LNCaP clone FGC (cell line): ENCODE measurements at regions not wholly inside any gene's neighbourhood (a gene's known extent, or its start where the extent isn't known, plus 50 kb on each side); places are given as distances from the start of the nearest gene placed in this dataset.
A peak's percentile ranks its signal among the peaks of the same experiment; 100 is the strongest.

Experiments
- DNase-seq: peaks from one replicate; pipeline ENCODE4 v3.0.0-alpha.2; 2011; ENCODE audit warnings: low read depth
- H3K4me3 ChIP-seq: 2 replicates; pipeline ENCODE4 v1.5.1; 2011; ENCODE audit warnings: mild to moderate bottlenecking, low read depth, low read length, control low read depth
- TF ChIP-seq, protein P1 (sequence below): IDR thresholded peaks from 2 replicates; pipeline ENCODE4 v1.5.1; 2012; ENCODE audit warnings: mild to moderate bottlenecking; ENCODE audit not compliant: control insufficient read depth, insufficient read depth; ENCODE audit errors: extremely low read depth

- TF ChIP-seq, protein P1, sequence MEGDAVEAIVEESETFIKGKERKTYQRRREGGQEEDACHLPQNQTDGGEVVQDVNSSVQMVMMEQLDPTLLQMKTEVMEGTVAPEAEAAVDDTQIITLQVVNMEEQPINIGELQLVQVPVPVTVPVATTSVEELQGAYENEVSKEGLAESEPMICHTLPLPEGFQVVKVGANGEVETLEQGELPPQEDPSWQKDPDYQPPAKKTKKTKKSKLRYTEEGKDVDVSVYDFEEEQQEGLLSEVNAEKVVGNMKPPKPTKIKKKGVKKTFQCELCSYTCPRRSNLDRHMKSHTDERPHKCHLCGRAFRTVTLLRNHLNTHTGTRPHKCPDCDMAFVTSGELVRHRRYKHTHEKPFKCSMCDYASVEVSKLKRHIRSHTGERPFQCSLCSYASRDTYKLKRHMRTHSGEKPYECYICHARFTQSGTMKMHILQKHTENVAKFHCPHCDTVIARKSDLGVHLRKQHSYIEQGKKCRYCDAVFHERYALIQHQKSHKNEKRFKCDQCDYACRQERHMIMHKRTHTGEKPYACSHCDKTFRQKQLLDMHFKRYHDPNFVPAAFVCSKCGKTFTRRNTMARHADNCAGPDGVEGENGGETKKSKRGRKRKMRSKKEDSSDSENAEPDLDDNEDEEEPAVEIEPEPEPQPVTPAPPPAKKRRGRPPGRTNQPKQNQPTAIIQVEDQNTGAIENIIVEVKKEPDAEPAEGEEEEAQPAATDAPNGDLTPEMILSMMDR = no peak
- no peak for DNase-seq
- H3K4me3 ChIP-seq = no peak overlapping the region
Observed at GRCh38 chr15:25943831-25944230, 80.7 kb upstream of the ATP10A start.

- no peak for DNase-seq
- no peak overlapping the region for H3K4me3 ChIP-seq
Observed at GRCh38 chr15:25939122-25939521, 76.0 kb upstream of the ATP10A start.

GRCh38 chr15:25937796-25938195 is 74.7 kb upstream of the ATP10A start:
- no peak for DNase-seq

More at GRCh38 chr15:25939122-25939521, 76.0 kb upstream of the ATP10A start:
- TF ChIP-seq, protein P1 = no peak

GRCh38 chr15:25936004-25936403 is 72.9 kb upstream of the ATP10A start:
- no peak overlapping the region for H3K4me3 ChIP-seq
- no peak for DNase-seq
- TF ChIP-seq, protein P1 = no peak

More at GRCh38 chr15:25937796-25938195, 74.7 kb upstream of the ATP10A start:
- no peak overlapping the region for H3K4me3 ChIP-seq
- TF ChIP-seq, protein P1 = no peak

DNA sequence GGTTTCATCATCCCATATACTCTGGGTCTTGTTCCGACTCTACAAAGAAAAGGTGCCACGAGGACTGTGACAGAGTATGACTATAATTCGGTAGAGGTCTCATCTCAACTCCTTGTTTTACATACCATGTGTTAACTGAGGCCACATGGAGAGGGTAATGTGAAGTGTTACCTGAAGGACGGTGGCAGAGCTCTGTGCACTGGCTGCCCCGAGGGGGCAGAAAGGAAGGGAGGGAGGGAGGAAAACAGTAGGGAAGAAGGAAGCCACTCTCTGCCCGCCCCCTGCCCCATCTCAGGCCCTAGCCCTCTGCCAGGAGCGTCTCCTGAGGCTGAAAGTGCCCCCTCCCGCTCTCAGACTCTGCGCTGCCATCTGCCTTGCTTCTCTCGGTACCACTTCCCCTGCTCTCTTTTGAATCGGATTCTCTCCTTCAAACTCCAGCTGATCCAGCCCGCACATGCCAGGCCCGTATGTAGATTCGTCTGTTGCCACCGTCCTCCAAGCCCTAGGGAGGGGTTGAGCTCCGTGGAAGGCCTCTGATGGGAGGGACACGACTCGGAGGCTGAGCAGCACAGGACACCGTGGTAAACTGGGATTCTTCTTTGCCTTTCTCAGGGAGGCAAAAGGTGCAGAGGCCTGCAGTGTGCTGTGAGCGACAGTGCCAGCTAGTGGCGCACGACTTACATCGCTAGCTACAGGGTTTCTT is 70.5 kb upstream of the ATP10A start:
- peak; percentile 69 for DNase-seq
- no peak overlapping the region for H3K4me3 ChIP-seq
- TF ChIP-seq, protein P1 = peak; percentile 96

DNA sequence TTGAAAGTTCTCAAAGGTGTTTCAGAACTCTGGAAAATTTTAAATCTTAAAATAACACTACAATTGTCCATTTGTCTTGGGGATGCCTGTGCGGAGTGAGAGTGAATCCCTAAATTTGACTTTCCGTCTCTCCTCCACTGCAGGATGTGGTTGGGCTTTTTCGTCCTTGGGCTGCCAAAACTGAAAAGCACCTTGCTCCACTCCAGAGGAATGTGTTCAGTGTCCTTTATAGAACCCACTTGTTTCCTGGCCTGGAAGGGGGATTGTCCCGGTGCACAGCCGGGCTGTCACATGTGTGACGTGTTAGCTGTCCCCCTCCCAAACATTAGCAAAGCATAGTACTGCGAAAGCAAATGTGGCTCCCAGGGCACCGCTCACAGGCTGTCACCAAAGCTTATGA is 69.6 kb upstream of the ATP10A start:
- no peak for DNase-seq
- TF ChIP-seq, protein P1 = no peak
- H3K4me3 ChIP-seq = no peak overlapping the region

- DNase-seq = no peak
- no peak overlapping the region for H3K4me3 ChIP-seq
- TF ChIP-seq, protein P1 = no peak
Observed at GRCh38 chr15:25931851-25932250, 68.7 kb upstream of the ATP10A start.
